ENCODE measurements at regions not wholly inside any gene's neighbourhood (a gene's known extent, or its start where the extent isn't known, plus 50 kb on each side); places are given as distances from the start of the nearest gene placed in this dataset.

DNA sequence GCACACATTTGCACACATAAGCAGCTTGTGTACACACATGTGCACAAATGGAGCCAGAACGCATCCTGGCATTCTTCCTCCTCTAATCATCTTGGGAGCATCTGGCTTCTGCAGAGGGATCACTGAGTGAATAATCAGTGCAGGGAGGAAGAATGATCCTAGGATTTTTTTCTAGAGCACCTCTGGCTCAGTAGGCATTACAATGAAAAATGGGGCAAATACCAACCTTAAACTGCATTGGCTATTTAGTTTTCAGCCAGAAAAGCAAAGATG, 205.7 kb upstream of the TCF21 start:
- TF ChIP-seq, protein P1, sequence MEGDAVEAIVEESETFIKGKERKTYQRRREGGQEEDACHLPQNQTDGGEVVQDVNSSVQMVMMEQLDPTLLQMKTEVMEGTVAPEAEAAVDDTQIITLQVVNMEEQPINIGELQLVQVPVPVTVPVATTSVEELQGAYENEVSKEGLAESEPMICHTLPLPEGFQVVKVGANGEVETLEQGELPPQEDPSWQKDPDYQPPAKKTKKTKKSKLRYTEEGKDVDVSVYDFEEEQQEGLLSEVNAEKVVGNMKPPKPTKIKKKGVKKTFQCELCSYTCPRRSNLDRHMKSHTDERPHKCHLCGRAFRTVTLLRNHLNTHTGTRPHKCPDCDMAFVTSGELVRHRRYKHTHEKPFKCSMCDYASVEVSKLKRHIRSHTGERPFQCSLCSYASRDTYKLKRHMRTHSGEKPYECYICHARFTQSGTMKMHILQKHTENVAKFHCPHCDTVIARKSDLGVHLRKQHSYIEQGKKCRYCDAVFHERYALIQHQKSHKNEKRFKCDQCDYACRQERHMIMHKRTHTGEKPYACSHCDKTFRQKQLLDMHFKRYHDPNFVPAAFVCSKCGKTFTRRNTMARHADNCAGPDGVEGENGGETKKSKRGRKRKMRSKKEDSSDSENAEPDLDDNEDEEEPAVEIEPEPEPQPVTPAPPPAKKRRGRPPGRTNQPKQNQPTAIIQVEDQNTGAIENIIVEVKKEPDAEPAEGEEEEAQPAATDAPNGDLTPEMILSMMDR (IDR thresholded peaks at IDR 0.05), result no peak
- no peak for TF ChIP-seq POLR2A (IDR thresholded peaks at IDR 0.05)

All from heart left ventricle (tissue), 13 donors.